Glutamatergic neuron (in vitro differentiated cells): ENCODE measurements at regions not wholly inside any gene's neighbourhood (a gene's known extent, or its start where the extent isn't known, plus 50 kb on each side); places are given as distances from the start of the nearest gene placed in this dataset.
"Not testable (repeated sequence)": the region's sequence is repeated elsewhere in the genome, so short reads cannot be mapped to it uniquely, and the experiment has no call there.

Experiments used
- DNase-seq: peaks from one replicate; pipeline ENCODE4 v3.0.0; 2022
- H3K27ac Mint-ChIP-seq: one replicate; pipeline ENCODE4 v1.8.0; 2020; ENCODE audit warnings: mild to moderate bottlenecking, mixed read lengths, inconsistent platforms; ENCODE audit not compliant: unreplicated experiment
- H3K27me3 Mint-ChIP-seq: one replicate; pipeline ENCODE4 v1.8.0; 2020; ENCODE audit warnings: mild to moderate bottlenecking, moderate library complexity, mixed read lengths, inconsistent platforms; ENCODE audit not compliant: unreplicated experiment
- H3K36me3 Mint-ChIP-seq: one replicate; pipeline ENCODE4 v1.8.0; 2020; ENCODE audit warnings: mild to moderate bottlenecking, mixed read lengths, inconsistent platforms; ENCODE audit not compliant: unreplicated experiment
- H3K4me1 Mint-ChIP-seq: one replicate; pipeline ENCODE4 v1.8.0; 2020; ENCODE audit warnings: mild to moderate bottlenecking, low read depth, mixed read lengths, inconsistent platforms; ENCODE audit not compliant: unreplicated experiment
- H3K4me3 Mint-ChIP-seq: one replicate; pipeline ENCODE4 v1.8.0; 2020; ENCODE audit warnings: mild to moderate bottlenecking, mixed read lengths, inconsistent platforms; ENCODE audit not compliant: unreplicated experiment
- H3K9me3 Mint-ChIP-seq: one replicate; pipeline ENCODE4 v1.8.0; 2020; ENCODE audit warnings: mild to moderate bottlenecking, moderate library complexity, mixed read lengths, inconsistent platforms; ENCODE audit not compliant: unreplicated experiment
- TF ChIP-seq, protein P1 (sequence below): fragments of 200-600 bp; sonication (generic); IDR thresholded peaks from one replicate; pipeline ENCODE4 v1.5.0; 2021; ENCODE audit not compliant: partially characterized antibody, unreplicated experiment

DNA sequence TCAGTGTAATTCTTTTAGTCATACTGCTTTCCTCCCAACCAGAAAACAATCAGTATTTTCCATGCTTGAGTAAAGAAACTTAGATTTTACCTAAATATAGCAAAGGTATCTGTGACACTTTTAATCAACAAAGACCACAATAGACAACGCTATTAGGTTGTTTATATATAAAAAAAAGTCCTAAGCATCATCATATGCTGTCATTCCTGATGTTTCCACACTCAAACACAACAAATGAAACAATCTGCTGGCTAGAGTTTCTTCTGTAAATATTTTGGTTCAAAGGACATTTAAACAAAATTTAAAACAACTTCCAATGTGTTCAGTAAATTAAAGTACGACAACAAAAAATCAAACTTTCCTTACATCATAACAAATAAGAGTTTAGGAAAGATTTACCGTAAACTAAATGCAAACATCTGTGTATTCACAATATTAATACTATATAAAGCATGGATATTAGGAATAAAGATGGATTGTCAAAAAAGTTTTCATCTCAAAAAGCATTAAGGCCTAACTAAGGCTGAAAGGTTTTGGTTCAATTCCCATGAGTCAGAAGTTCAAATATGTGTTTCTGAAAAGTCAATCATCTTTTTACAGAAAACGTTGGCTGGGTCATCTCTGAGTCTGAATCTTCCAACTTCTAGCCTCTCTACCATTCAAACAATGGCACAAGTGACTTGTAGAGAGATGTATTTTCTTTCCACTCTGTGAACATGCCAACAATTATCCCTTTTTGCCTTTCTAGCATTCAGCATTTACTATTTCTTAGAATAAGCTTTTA is 157.1 kb downstream of the CRPPA start:
- DNase-seq: no peak
- Mint-ChIP-seq H3K4me3 (no peak overlapping the region), H3K27me3 (peaks cover 2% of the 10 kb centered on the region), H3K27ac (no peak overlapping the region), H3K9me3 (peaks cover 1% of the 10 kb centered on the region), H3K4me1 (peaks cover 3% of the 10 kb centered on the region), H3K36me3 (no peaks in the 10 kb centered on the region)
- TF ChIP-seq, protein P1, sequence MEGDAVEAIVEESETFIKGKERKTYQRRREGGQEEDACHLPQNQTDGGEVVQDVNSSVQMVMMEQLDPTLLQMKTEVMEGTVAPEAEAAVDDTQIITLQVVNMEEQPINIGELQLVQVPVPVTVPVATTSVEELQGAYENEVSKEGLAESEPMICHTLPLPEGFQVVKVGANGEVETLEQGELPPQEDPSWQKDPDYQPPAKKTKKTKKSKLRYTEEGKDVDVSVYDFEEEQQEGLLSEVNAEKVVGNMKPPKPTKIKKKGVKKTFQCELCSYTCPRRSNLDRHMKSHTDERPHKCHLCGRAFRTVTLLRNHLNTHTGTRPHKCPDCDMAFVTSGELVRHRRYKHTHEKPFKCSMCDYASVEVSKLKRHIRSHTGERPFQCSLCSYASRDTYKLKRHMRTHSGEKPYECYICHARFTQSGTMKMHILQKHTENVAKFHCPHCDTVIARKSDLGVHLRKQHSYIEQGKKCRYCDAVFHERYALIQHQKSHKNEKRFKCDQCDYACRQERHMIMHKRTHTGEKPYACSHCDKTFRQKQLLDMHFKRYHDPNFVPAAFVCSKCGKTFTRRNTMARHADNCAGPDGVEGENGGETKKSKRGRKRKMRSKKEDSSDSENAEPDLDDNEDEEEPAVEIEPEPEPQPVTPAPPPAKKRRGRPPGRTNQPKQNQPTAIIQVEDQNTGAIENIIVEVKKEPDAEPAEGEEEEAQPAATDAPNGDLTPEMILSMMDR: no peak

DNA sequence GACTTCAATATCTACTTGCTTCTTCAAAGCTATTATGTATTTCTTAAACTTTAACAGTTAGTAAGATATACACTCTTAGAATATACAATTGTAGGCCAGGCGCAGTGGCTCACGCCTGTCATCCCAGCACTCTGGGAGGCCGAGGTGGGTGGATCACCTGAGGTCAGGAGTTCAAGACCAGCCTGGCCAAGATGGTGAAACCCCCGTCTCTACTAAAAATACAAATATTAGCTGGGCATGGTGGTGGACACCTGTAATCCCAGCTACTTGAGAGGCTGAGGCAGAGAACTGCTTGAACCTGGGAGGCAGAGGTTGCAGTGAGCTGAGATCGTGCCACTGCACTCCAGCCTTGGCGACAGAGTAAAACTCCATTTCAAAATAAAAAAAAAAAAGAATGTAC is 158.0 kb downstream of the CRPPA start:
- H3K9me3 Mint-ChIP-seq, DNase-seq, H3K4me3 Mint-ChIP-seq, H3K27me3 Mint-ChIP-seq, H3K36me3 Mint-ChIP-seq, H3K4me1 Mint-ChIP-seq, H3K27ac Mint-ChIP-seq: not testable (repeated sequence)

DNA sequence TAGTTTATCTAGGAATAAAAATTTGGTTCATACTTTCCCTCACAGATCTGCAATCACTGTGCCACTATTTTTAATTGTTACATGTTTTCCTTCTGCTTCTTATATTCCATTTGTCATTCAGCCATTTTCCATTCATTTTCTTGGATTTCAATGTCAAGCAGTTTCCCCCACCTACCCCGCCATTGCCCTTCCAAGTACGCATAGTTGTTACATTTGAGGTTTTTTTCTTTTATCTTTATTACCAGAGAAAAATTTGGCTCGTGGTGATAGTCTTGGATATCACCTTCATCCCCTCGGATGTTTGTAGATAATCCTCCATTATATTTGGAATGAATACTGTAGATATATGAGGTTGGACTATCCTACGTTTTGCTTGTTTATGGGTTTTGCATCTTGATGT is 159.7 kb downstream of the CRPPA start:
- TF ChIP-seq, protein P1: no peak
- DNase-seq: no peak
- H3K4me1 Mint-ChIP-seq: no peaks in the 10 kb centered on the region
- no peaks in the 10 kb centered on the region for H3K36me3 Mint-ChIP-seq
- H3K27me3 Mint-ChIP-seq: peaks cover 2% of the 10 kb centered on the region
- no peak overlapping the region for H3K4me3 Mint-ChIP-seq
- H3K27ac Mint-ChIP-seq: no peak overlapping the region
- no peaks in the 10 kb centered on the region for H3K9me3 Mint-ChIP-seq

- H3K4me1 Mint-ChIP-seq: no peaks in the 10 kb centered on the region
- peaks cover 2% of the 10 kb centered on the region for H3K27me3 Mint-ChIP-seq
- no peak for DNase-seq
- no peaks in the 10 kb centered on the region for H3K9me3 Mint-ChIP-seq
- no peak overlapping the region for H3K27ac Mint-ChIP-seq
- no peak overlapping the region for H3K4me3 Mint-ChIP-seq
- H3K36me3 Mint-ChIP-seq: no peaks in the 10 kb centered on the region
- TF ChIP-seq, protein P1: no peak
These were observed 160.2 kb downstream of the CRPPA start for GRCh38 chr7:16261100-16261499.

- TF ChIP-seq, protein P1: no peak
- H3K36me3 Mint-ChIP-seq: no peaks in the 10 kb centered on the region
- no peak overlapping the region for H3K27ac Mint-ChIP-seq
- no peaks in the 10 kb centered on the region for H3K4me1 Mint-ChIP-seq
- DNase-seq: no peak
- no peak overlapping the region for H3K4me3 Mint-ChIP-seq
- no peaks in the 10 kb centered on the region for H3K27me3 Mint-ChIP-seq
- H3K9me3 Mint-ChIP-seq: no peaks in the 10 kb centered on the region
These were observed 161.1 kb downstream of the CRPPA start for GRCh38 chr7:16260236-16260728.

GRCh38 chr7:16256419-16256818 is 164.9 kb downstream of the CRPPA start:
- not testable (repeated sequence) for H3K27ac Mint-ChIP-seq, H3K27me3 Mint-ChIP-seq, H3K4me3 Mint-ChIP-seq, H3K9me3 Mint-ChIP-seq, DNase-seq, H3K4me1 Mint-ChIP-seq, H3K36me3 Mint-ChIP-seq

DNA sequence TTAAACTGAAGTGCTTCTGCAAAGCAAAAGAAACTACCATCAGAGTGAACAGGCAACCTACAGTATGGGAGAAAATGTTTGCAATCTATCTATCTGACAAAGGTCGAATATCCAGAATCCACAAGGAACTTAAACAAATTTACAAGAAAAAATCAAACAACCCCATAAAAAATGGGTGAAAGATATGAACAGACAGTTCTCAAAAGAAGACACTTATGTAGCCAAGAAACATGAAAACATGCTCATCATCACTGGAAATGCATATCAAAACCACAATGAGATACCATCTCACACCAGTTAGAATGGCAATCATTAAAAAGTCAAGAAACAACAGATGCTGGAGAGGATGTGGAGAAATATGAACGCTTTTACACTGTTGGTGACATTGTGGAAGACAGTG is 165.4 kb downstream of the CRPPA start:
- not testable (repeated sequence) for H3K27me3 Mint-ChIP-seq, H3K4me3 Mint-ChIP-seq, H3K27ac Mint-ChIP-seq, H3K36me3 Mint-ChIP-seq, DNase-seq, H3K9me3 Mint-ChIP-seq, H3K4me1 Mint-ChIP-seq

GRCh38 chr7:16250655-16251054 is 170.7 kb downstream of the CRPPA start:
- not testable (repeated sequence) for H3K4me1 Mint-ChIP-seq, H3K36me3 Mint-ChIP-seq, DNase-seq, H3K27ac Mint-ChIP-seq, H3K9me3 Mint-ChIP-seq, H3K4me3 Mint-ChIP-seq, H3K27me3 Mint-ChIP-seq
